Calu3 (cell line): ENCODE measurements at regions not wholly inside any gene's neighbourhood (a gene's known extent, or its start where the extent isn't known, plus 50 kb on each side); places are given as distances from the start of the nearest gene placed in this dataset.
"Not testable (repeated sequence)": the region's sequence is repeated elsewhere in the genome, so short reads cannot be mapped to it uniquely, and the experiment has no call there.

Experiments used
- BruUV-seq: library from RNA; stranded (reverse); fragments of 400-500 nt; replicated peaks from 2 replicates; lab custom pipeline; 2021; lab: Mats Ljungman, UMichigan
- CTCF ChIA-PET: fragments of 300-600 bp; sonication (Branson Sonifier 250); formaldehyde crosslinking; loops from one replicate; lab custom pipeline; 2022; ENCODE audit warnings: antibody characterized with exemption; lab: Charles Lee
- DNase-seq: peaks from one replicate; pipeline ENCODE4 v3.0.0; 2022
- H3K27ac Mint-ChIP-seq: one replicate; pipeline ENCODE4 v1.8.0; 2022; ENCODE audit warnings: mixed read lengths; ENCODE audit not compliant: unreplicated experiment
- H3K27me3 Mint-ChIP-seq: one replicate; pipeline ENCODE4 v1.8.0; 2022; ENCODE audit warnings: mixed read lengths; ENCODE audit not compliant: unreplicated experiment
- H3K36me3 Mint-ChIP-seq: one replicate; pipeline ENCODE4 v1.8.0; 2022; ENCODE audit warnings: mild to moderate bottlenecking, moderate library complexity, mixed read lengths; ENCODE audit not compliant: insufficient read depth, unreplicated experiment
- H3K4me1 Mint-ChIP-seq: one replicate; pipeline ENCODE4 v1.8.0; 2022; ENCODE audit warnings: mild to moderate bottlenecking, low read depth, mixed read lengths; ENCODE audit not compliant: unreplicated experiment
- H3K4me3 Mint-ChIP-seq: one replicate; pipeline ENCODE4 v1.8.0; 2022; ENCODE audit warnings: mild to moderate bottlenecking, low read depth, moderate library complexity, mixed read lengths; ENCODE audit not compliant: unreplicated experiment
- H3K9me3 Mint-ChIP-seq: one replicate; pipeline ENCODE4 v1.8.0; 2022; ENCODE audit warnings: low read depth, mixed read lengths; ENCODE audit not compliant: unreplicated experiment
- CTCF ChIP-seq: fragments of 200-600 bp; IDR thresholded peaks from one replicate; pipeline ENCODE4 v1.8.0; 2022; ENCODE audit warnings: antibody characterized with exemption; ENCODE audit not compliant: unreplicated experiment
- intact Hi-C: fragments of 100-400 bp; cut with micrococcal nuclease; formaldehyde crosslinking; loops from one replicate; pipeline ENCODE4 v1.10.0; 2022; ENCODE audit not compliant: unreplicated experiment

- no TSS peak for BruUV-seq
- intact Hi-C loops: no loop called here
- CTCF ChIA-PET: no interaction called here
- no peaks in the 10 kb centered on the region for H3K4me1 Mint-ChIP-seq
- no peaks in the 10 kb centered on the region for H3K27me3 Mint-ChIP-seq
- TF ChIP-seq CTCF: no peak
- H3K36me3 Mint-ChIP-seq: no peaks in the 10 kb centered on the region
- H3K27ac Mint-ChIP-seq: no peak overlapping the region
- peaks cover 3% of the 10 kb centered on the region for H3K9me3 Mint-ChIP-seq
- no peak for DNase-seq
- no peak overlapping the region for H3K4me3 Mint-ChIP-seq
Measured at GRCh38 chrX:25503826-25504225, 488.1 kb upstream of the ARX start.

GRCh38 chrX:25507801-25508200 is 492.0 kb upstream of the ARX start:
- H3K36me3 Mint-ChIP-seq: no peaks in the 10 kb centered on the region
- intact Hi-C loops: no loop called here

GRCh38 chrX:25519258-25519657 is 503.5 kb upstream of the ARX start:
- H3K27ac Mint-ChIP-seq: no peak overlapping the region
- no peak overlapping the region for H3K4me3 Mint-ChIP-seq
- H3K4me1 Mint-ChIP-seq: no peaks in the 10 kb centered on the region
- H3K9me3 Mint-ChIP-seq: no peaks in the 10 kb centered on the region
- BruUV-seq: no TSS peak
- H3K27me3 Mint-ChIP-seq: no peaks in the 10 kb centered on the region
- no peak for DNase-seq
- H3K36me3 Mint-ChIP-seq: no peaks in the 10 kb centered on the region
- no peak for TF ChIP-seq CTCF
- CTCF ChIA-PET: no interaction called here
- intact Hi-C loops: no loop called here

More at GRCh38 chrX:25507801-25508200, 492.0 kb upstream of the ARX start:
- Mint-ChIP-seq H3K27ac (no peak overlapping the region), H3K9me3 (peaks cover 3% of the 10 kb centered on the region), H3K4me3 (no peak overlapping the region), H3K4me1 (no peaks in the 10 kb centered on the region), H3K27me3 (no peaks in the 10 kb centered on the region)
- CTCF ChIA-PET: no interaction called here
- no TSS peak for BruUV-seq
- no peak for TF ChIP-seq CTCF
- DNase-seq: no peak

GRCh38 chrX:25522443-25523010 is 506.8 kb upstream of the ARX start:
- H3K4me1 Mint-ChIP-seq, DNase-seq, H3K4me3 Mint-ChIP-seq, H3K27me3 Mint-ChIP-seq, H3K36me3 Mint-ChIP-seq, H3K27ac Mint-ChIP-seq, H3K9me3 Mint-ChIP-seq, CTCF ChIA-PET, BruUV-seq, intact Hi-C loops: not testable (repeated sequence)
